NCI-H128 (cell line): ENCODE measurements at regions not wholly inside any gene's neighbourhood (a gene's known extent, or its start where the extent isn't known, plus 50 kb on each side); places are given as distances from the start of the nearest gene placed in this dataset.

Experiments used
- DNase-seq: peaks from one replicate; lab custom pipeline; 2025; ENCODE audit not compliant: unreplicated experiment; lab: John Stamatoyannopoulos, UW

DNA sequence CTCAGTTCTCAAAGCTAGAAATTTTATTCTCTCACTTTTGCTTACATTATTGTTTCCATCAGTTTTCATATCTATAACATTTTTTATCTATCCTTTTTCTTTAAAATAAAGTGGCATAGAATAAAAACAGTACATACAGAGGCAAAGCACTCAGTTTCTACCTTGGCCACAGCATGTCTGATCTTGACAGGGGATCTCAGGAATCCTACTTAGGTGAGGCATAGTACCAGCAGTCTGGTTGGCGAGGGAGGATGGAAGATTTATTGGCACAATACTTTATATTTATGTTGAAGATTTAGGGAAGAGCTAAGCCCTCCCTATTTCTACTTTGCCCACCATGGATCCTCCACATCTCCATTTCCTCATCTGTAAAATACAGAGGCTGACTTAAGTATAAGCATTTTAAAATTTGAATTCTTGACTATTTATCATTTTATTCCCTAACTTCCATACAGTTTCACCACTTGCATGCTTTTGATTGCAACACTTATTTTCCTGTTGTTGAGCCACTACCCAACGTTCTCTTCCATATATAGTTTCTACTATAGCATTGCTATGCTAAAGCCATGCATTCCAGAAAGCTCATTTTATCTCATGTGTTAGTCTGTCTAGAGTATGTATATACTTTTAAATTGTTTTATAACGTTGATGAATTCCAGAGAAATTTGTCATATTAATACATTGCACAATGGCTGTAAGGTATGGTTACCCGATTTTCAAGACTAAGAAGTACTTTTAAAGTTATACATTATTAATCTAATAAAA lies 506.7 kb downstream of the KCTD12 start:
- no peak for DNase-seq

GRCh38 chr13:76378767-76379166 lies 507.4 kb downstream of the KCTD12 start:
- no peak for DNase-seq

GRCh38 chr13:76363682-76364289 lies 522.4 kb downstream of the KCTD12 start:
- DNase-seq, result no peak

DNA sequence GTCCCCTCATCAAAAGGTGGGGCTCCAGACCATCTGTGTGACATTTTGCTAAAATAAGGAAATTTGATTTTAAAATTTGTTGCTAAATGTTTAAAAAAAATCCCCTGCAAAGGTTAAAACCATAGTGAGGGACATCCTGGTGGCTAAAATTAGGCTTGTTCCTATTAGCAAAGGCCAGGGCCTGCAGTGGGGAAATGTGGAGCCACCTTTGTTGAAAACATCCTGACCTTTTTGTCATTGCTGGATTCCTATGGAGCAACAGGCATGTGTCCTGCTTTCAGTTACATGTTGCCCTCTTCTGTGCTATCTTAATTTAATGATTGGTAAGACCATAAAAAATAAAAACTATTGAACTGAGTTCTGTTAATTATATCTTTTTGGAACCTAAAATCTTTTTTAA lies 524.3 kb downstream of the KCTD12 start:
- DNase-seq, result no peak

GRCh38 chr13:76351541-76352229 lies 534.5 kb downstream of the KCTD12 start:
- no peak for DNase-seq

DNA sequence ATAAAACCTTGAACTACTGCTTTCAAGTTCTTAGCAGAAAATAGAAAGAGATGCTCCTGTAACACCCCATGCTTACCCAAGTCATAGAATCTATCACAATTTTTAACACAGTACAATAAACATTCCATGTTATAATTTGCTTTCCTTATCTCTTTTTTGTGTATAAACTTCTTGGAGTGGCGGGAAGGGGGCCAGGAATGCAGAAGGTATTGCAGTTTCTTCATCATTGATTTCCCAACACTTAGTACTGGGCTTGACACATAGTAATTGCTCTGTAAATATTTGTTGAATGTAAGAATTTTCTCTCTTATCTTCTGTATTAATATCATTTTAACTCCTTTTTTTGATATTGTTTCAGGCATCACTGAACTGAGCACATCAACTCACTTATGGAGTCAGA lies 535.8 kb downstream of the KCTD12 start:
- no peak for DNase-seq

- DNase-seq, result no peak
Observed at GRCh38 chr13:76349700-76350099, 536.5 kb downstream of the KCTD12 start.

- DNase-seq, result no peak
Observed at GRCh38 chr13:76339649-76340048, 546.6 kb downstream of the KCTD12 start.

GRCh38 chr13:76338003-76338402 lies 548.2 kb downstream of the KCTD12 start:
- DNase-seq, result no peak

DNA sequence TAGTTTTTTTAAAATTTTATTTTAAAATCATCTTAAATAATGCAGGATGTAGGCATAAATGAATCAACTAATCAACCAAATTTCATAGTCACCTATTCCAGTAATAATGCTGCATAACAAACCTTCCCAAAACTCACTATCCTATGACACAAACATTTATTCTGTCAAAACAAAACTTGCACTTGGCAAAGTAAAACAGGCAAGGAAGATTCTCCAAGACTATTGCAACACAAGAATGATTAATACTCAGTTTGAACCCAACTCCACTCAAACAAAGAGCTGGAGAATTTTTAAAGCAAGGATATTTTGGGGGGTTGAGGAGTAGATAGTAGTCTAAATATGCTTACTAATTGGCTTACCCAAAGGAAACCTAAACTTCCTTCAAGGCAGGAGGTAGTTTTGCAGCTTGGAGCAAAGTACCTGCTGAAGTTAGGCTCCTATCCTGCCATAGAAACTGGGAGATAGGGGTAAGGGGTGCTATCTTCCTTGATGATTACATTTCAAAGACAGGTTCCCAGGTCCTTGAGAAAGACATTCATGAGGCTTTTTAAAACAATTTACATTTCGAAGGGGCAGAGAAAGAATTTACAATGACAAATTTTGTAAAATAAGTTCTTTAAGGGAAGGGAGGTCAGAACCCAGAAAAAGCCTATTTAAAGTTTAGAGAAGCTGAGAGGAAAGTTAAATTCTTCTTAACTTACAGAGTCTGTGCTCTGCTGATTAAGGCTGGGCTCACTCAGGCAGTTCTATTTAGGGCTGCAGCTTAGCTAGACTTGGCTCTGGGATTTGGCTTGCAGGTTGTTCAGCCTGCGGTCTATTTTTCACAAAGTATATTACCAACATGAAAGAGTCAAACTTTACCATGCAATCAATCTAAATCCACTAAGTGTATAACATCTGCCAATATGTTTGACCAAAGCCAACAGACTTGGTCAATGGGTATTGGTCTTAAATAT lies 549.0 kb downstream of the KCTD12 start:
- DNase-seq, result no peak

DNA sequence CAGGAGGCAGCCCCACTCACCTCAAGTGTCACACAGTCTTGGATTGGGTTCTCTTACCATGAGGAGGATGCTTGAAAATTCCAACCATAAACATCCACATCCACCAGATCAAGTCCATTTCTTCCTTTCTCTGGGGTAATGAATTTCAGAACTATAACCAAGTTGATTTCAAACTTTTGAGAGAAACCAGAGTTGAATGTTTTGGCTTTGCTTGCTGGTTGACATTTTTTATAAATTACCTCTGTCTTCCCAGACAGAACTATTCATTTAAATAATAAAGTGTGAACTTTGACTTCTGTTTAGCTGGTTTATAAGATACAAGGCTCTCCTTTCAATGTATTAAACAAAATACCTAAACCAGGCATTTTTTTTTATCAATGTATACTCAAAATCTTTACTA lies 550.7 kb downstream of the KCTD12 start:
- no peak for DNase-seq

DNA sequence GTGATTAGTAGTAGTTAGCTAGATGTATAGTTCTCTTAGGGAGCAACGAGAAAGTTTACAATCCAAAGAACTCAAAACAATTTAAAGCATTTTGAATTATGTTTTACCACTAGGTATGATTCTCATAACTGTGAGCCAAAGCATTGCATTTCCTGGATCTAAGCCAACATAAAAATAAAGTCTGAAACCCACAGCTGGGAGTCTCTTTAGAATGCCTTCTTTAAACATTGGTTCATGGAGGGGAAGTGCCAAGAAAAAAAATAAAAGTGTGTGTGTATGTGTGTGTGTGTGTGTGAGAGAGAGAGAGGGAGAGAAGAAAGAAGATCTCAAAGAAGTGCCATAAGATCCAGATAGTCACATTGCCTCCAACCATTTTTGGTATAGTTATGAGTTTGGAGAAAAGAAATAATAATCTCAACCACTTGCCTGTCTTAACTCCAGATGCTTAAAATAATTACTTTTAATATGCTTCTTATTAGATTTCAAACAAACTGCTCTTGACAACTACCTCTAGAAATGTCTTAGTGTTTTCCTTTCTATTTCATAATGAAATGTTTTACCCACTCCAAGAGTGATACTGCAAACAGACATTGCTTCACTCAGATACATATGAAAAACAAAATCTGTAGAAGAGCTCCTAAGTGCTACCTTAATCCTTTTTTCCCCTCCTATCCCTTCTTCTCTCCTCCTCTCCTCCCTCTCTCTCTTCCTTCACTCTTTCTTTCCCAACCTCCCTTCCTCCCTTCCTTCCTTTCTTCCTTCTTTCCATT lies 554.1 kb downstream of the KCTD12 start:
- no peak for DNase-seq

DNA sequence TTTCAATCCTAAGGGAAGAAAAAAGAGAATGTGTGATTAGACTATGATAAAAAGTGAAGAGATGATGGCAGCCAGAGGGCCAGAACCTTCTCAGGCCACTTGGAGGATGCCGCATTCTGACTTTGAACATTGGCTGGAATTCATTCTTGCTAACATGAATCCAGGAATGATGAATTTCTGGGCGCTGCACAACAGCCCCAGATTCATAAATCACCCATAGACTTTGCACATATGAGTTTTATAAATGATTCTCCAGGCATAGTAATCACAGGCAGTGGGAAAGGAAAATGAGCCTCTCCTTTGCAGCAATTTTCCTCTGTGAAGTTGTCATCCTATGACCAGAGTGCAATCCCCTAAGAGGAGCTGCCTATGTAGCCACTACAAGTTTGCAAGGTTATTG lies 555.4 kb downstream of the KCTD12 start:
- DNase-seq, result no peak

- DNase-seq, result no peak
Observed at GRCh38 chr13:76329866-76330580, 556.2 kb downstream of the KCTD12 start.

DNA sequence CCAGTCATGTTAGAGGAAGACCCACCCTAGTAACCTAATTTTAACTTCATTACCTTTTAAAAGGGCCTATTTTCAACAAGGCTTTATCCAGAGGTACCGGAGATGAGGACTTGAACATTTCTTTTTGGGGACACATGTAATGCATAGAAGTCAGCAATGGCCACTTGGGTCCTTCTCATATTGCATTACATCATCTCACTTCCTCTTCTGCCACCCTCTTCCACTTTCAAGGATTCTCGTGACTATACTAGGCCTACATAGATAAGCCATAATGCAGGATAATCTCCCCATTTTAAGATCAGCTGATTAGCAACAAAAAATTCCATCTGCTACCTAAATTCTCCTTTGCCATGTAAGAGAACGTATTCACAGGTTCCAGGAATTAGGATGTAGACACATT lies 557.2 kb downstream of the KCTD12 start:
- no peak for DNase-seq

- no peak for DNase-seq
Observed at GRCh38 chr13:76326343-76326742, 559.9 kb downstream of the KCTD12 start.

DNA sequence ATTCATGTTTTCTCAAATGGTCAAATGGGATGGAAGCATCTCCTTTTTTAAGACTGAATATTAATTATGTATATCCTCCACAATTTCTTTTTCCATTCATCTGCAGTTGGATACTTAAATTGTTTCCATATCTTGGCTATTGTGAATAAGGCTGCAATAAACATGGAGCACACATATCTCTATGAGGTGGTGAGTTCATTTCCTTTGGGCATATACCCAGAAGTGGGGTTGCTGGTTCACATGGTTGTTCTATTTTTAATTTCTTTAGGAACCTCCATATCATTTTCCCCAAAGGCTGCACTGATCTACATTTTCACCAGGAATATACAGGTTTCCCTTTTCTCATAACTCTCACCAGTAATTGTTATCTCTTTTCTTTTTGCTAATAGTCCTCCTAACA lies 566.3 kb downstream of the KCTD12 start:
- no peak for DNase-seq

- no peak for DNase-seq
Observed at GRCh38 chr13:76316998-76317527, 569.1 kb downstream of the KCTD12 start.

DNA sequence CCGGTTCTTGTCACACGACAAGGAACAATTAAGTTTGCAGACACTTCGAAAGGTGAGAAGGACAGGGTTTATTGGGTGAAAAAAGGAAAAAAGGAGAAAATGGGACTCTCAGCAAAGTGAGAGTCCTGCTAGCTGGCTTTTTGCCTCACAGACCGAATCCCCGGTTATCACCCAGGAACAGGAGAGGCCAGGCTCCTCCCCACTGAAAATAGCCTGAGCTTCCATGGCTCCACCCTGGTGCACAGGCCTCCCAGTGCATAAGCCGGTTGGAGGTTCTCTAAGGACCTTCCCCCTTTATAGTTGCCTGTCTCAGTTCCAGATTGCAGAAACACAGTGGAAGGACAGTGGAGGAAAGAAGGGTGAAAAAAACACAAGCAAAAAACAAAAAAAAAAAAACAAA lies 571.7 kb downstream of the KCTD12 start:
- no peak for DNase-seq

GRCh38 chr13:76307142-76307541 lies 579.1 kb downstream of the KCTD12 start:
- no peak for DNase-seq
